Activated B cell treated with CpG ODN at 0.5 μM for 24 hours (primary cell): ENCODE measurements at regions not wholly inside any gene's neighbourhood (a gene's known extent, or its start where the extent isn't known, plus 50 kb on each side); places are given as distances from the start of the nearest gene placed in this dataset.

Experiments used
- ATAC-seq: fragments of 200-7000 bp; cut with Tn5 transposase; one replicate; pipeline ENCODE4 v1.10.0; 2021; ENCODE audit warnings: low read depth, mild to moderate bottlenecking, moderate library complexity
- CTCF ChIA-PET: fragments of 350-600 bp; sonication (Branson Sonifier 250); formaldehyde crosslinking; loops from one replicate; lab custom pipeline; 2021; ENCODE audit warnings: antibody characterized with exemption; lab: Charles Lee
- POLR2A ChIA-PET: fragments of 350-600 bp; sonication (Branson Sonifier 250); formaldehyde crosslinking; loops from one replicate; lab custom pipeline; 2021; ENCODE audit warnings: antibody characterized with exemption; lab: Charles Lee
- DNase-seq: peaks from one replicate; pipeline ENCODE4 v3.0.0; 2022
- H3K27ac Mint-ChIP-seq: one replicate; pipeline ENCODE4 v1.8.0; 2020; ENCODE audit warnings: mixed read lengths
- H3K27me3 Mint-ChIP-seq: one replicate; pipeline ENCODE4 v1.8.0; 2021; ENCODE audit warnings: mixed read lengths
- H3K36me3 Mint-ChIP-seq: one replicate; pipeline ENCODE4 v1.8.0; 2021; ENCODE audit warnings: low read depth, mixed read lengths
- H3K4me1 Mint-ChIP-seq: one replicate; pipeline ENCODE4 v1.8.0; 2021; ENCODE audit warnings: mixed read lengths
- H3K4me3 Mint-ChIP-seq: one replicate; pipeline ENCODE4 v1.8.0; 2020; ENCODE audit warnings: mild to moderate bottlenecking, mixed read lengths
- H3K9me3 Mint-ChIP-seq: one replicate; pipeline ENCODE4 v1.8.0; 2020; ENCODE audit warnings: mixed read lengths
- CTCF ChIP-seq: fragments of 200-600 bp; IDR thresholded peaks from one replicate; pipeline ENCODE4 v1.8.0; 2022; ENCODE audit warnings: antibody characterized with exemption, mild to moderate bottlenecking
- intact Hi-C: fragments of 100-400 bp; cut with micrococcal nuclease; formaldehyde crosslinking; loops from one replicate; pipeline ENCODE4 v1.15.1; 2024

- no peak overlapping the region for H3K4me3 Mint-ChIP-seq
- ATAC-seq, result no peak
- H3K36me3 Mint-ChIP-seq, result no peaks in the 10 kb centered on the region
- H3K4me1 Mint-ChIP-seq, result no peaks in the 10 kb centered on the region
- POLR2A ChIA-PET, result no interaction called here
- intact Hi-C loops, result no loop called here
- no peak overlapping the region for H3K27ac Mint-ChIP-seq
- no peaks in the 10 kb centered on the region for H3K27me3 Mint-ChIP-seq
- no peak for DNase-seq
- no peak for TF ChIP-seq CTCF
- peaks cover 2% of the 10 kb centered on the region for H3K9me3 Mint-ChIP-seq
- CTCF ChIA-PET, result no interaction called here
Measured at GRCh38 chr10:106399112-106399511, 765.4 kb downstream of the SORCS1 start.

GRCh38 chr10:106396192-106396591, 768.3 kb downstream of the SORCS1 start:
- Mint-ChIP-seq H3K27ac (no peak overlapping the region), H3K9me3 (peaks cover 2% of the 10 kb centered on the region), H3K36me3 (no peaks in the 10 kb centered on the region), H3K4me1 (no peaks in the 10 kb centered on the region), H3K4me3 (no peak overlapping the region), H3K27me3 (no peaks in the 10 kb centered on the region)
- no peak for TF ChIP-seq CTCF
- ChIA-PET POLR2A (no interaction called here), CTCF (no interaction called here)
- intact Hi-C loops, result no loop called here
- DNase-seq (no peak), ATAC-seq (no peak)

GRCh38 chr10:106395041-106395749, 769.3 kb downstream of the SORCS1 start:
- H3K4me3 Mint-ChIP-seq, result no peak overlapping the region
- CTCF ChIA-PET, result no interaction called here
- H3K36me3 Mint-ChIP-seq, result no peaks in the 10 kb centered on the region
- POLR2A ChIA-PET, result no interaction called here
- no peaks in the 10 kb centered on the region for H3K4me1 Mint-ChIP-seq
- ATAC-seq (no peak), DNase-seq (no peak)
- H3K27me3 Mint-ChIP-seq, result no peaks in the 10 kb centered on the region
- TF ChIP-seq CTCF, result no peak
- no peak overlapping the region for H3K27ac Mint-ChIP-seq
- intact Hi-C loops, result no loop called here
- peaks cover 2% of the 10 kb centered on the region for H3K9me3 Mint-ChIP-seq

- Mint-ChIP-seq H3K27me3 (no peaks in the 10 kb centered on the region), H3K27ac (no peak overlapping the region), H3K4me1 (no peaks in the 10 kb centered on the region), H3K36me3 (no peaks in the 10 kb centered on the region), H3K9me3 (peaks cover 3% of the 10 kb centered on the region), H3K4me3 (no peak overlapping the region)
- POLR2A ChIA-PET, result no interaction called here
- TF ChIP-seq CTCF, result no peak
- CTCF ChIA-PET, result no interaction called here
- intact Hi-C loops, result no loop called here
- ATAC-seq (no peak), DNase-seq (no peak)
Measured at GRCh38 chr10:106392778-106393177, 771.7 kb downstream of the SORCS1 start.

GRCh38 chr10:106387063-106387462, 777.4 kb downstream of the SORCS1 start:
- H3K4me1 Mint-ChIP-seq, result no peaks in the 10 kb centered on the region
- no peak overlapping the region for H3K4me3 Mint-ChIP-seq
- ATAC-seq, result no peak
- no peak for TF ChIP-seq CTCF
- no peaks in the 10 kb centered on the region for H3K36me3 Mint-ChIP-seq
- ChIA-PET POLR2A (no interaction called here), CTCF (no interaction called here)
- H3K9me3 Mint-ChIP-seq, result peaks cover 1% of the 10 kb centered on the region
- intact Hi-C loops, result no loop called here
- no peak for DNase-seq
- no peaks in the 10 kb centered on the region for H3K27me3 Mint-ChIP-seq
- no peak overlapping the region for H3K27ac Mint-ChIP-seq
